GM23338 (cell line): ENCODE measurements at regions not wholly inside any gene's neighbourhood (a gene's known extent, or its start where the extent isn't known, plus 50 kb on each side); places are given as distances from the start of the nearest gene placed in this dataset.

Experiments
- ATAC-seq: fragments of 200-7000 bp; cut with Tn5 transposase; 3 replicates; pipeline ENCODE4 v1.9.1; 2020
- DNase-seq: peaks from one replicate; pipeline ENCODE4 v3.0.0-alpha.2; 2015; ENCODE audit warnings: low spot score
- H2AFZ ChIP-seq: fragments of 200-600 bp; sonication (generic); 2 replicates; pipeline ENCODE4 v1.8.0; 2016; ENCODE audit warnings: antibody characterized with exemption, mild to moderate bottlenecking, moderate library complexity
- H3F3A ChIP-seq: fragments of 200-600 bp; sonication (generic); replicated peaks from 2 replicates; pipeline ENCODE4 v1.8.0; 2017; ENCODE audit warnings: antibody characterized with exemption, mixed run types, low read depth
- H3K27ac ChIP-seq: fragments of 200-600 bp; sonication (generic); 2 replicates; pipeline ENCODE4 v1.6.1; 2016; ENCODE audit warnings: low read depth
- H3K27me3 ChIP-seq: fragments of 200-600 bp; sonication (generic); 2 replicates; pipeline ENCODE4 v1.8.0; 2016; ENCODE audit warnings: mild to moderate bottlenecking, mixed run types, moderate library complexity; ENCODE audit not compliant: insufficient read depth
- H3K36me3 ChIP-seq: fragments of 200-600 bp; sonication (generic); 2 replicates; pipeline ENCODE4 v1.8.0; 2016; ENCODE audit warnings: mild to moderate bottlenecking; ENCODE audit not compliant: insufficient read depth
- H3K4me1 ChIP-seq: fragments of 200-600 bp; sonication (generic); 2 replicates; pipeline ENCODE4 v1.8.0; 2016; ENCODE audit warnings: mild to moderate bottlenecking, moderate library complexity; ENCODE audit not compliant: insufficient read depth
- H3K4me2 ChIP-seq: fragments of 200-600 bp; sonication (generic); 2 replicates; pipeline ENCODE4 v1.7.1; 2017; ENCODE audit warnings: mixed run types
- H3K4me3 ChIP-seq: fragments of 200-600 bp; sonication (generic); 2 replicates; pipeline ENCODE4 v1.6.1; 2016; ENCODE audit warnings: mixed run types
- H3K79me2 ChIP-seq: fragments of 200-600 bp; sonication (generic); replicated peaks from 2 replicates; pipeline ENCODE4 v1.8.0; 2017; ENCODE audit warnings: mild to moderate bottlenecking; ENCODE audit not compliant: insufficient read depth
- H3K9me2 ChIP-seq: fragments of 200-600 bp; sonication (generic); 2 replicates; pipeline ENCODE4 v1.8.0; 2017; ENCODE audit not compliant: insufficient read depth
- H4K20me1 ChIP-seq: fragments of 200-600 bp; sonication (generic); replicated peaks from 2 replicates; pipeline ENCODE4 v1.8.0; 2017; ENCODE audit warnings: mild to moderate bottlenecking; ENCODE audit not compliant: insufficient read depth
- H3K27ac Mint-ChIP-seq: 2 replicates; pipeline ENCODE4 v1.8.0; 2020; ENCODE audit warnings: inconsistent platforms, mild to moderate bottlenecking, moderate library complexity, mixed read lengths
- H3K27me3 Mint-ChIP-seq: 3 replicates; pipeline ENCODE4 v1.8.0; 2022; ENCODE audit warnings: low read depth, mild to moderate bottlenecking, moderate library complexity, mixed read lengths, inconsistent platforms; ENCODE audit not compliant: insufficient read depth, poor library complexity
- H3K36me3 Mint-ChIP-seq: 3 replicates; pipeline ENCODE4 v1.8.0; 2021; ENCODE audit warnings: low read depth, mild to moderate bottlenecking, inconsistent platforms, moderate library complexity, mixed read lengths
- H3K4me1 Mint-ChIP-seq: 3 replicates; pipeline ENCODE4 v1.8.0; 2020; ENCODE audit warnings: mild to moderate bottlenecking, inconsistent platforms, mixed read lengths
- H3K4me3 Mint-ChIP-seq: 3 replicates; pipeline ENCODE4 v1.8.0; 2021; ENCODE audit warnings: moderate library complexity, mild to moderate bottlenecking, inconsistent platforms, mixed read lengths
- H3K9me3 Mint-ChIP-seq: 3 replicates; pipeline ENCODE4 v1.8.0; 2020; ENCODE audit warnings: moderate library complexity, mild to moderate bottlenecking, inconsistent platforms, mixed read lengths
- EZH2 ChIP-seq: fragments of 200-600 bp; sonication (generic); IDR thresholded peaks from one replicate; pipeline ENCODE4 v1.8.0; 2017; ENCODE audit warnings: antibody characterized with exemption, mild to moderate bottlenecking, low read depth; ENCODE audit not compliant: unreplicated experiment
- EZH2phosphoT487 ChIP-seq: fragments of 200-600 bp; sonication (generic); IDR thresholded peaks from one replicate; pipeline ENCODE4 v1.8.1; 2018; ENCODE audit warnings: antibody characterized with exemption; ENCODE audit not compliant: unreplicated experiment
- NANOG ChIP-seq: IDR thresholded peaks from 2 replicates; pipeline ENCODE4 v1.6.1; 2016; ENCODE audit warnings: antibody characterized with exemption, borderline replicate concordance
- POLR2AphosphoS5 ChIP-seq: IDR thresholded peaks from 2 replicates; pipeline ENCODE4 v1.6.1; 2016; ENCODE audit warnings: antibody characterized with exemption, low read depth
- STAT1 ChIP-seq: IDR thresholded peaks from one replicate; pipeline ENCODE4 v1.6.1; 2016; ENCODE audit warnings: antibody characterized with exemption; ENCODE audit not compliant: unreplicated experiment
- ZNF331 ChIP-seq: fragments of 250-450 bp; sonication (Bioruptor Pico); IDR thresholded peaks from 2 replicates; pipeline ENCODE4 v1.5.0; 2020; ENCODE audit warnings: low read depth, mild to moderate bottlenecking, moderate library complexity
- TF ChIP-seq, protein P1 (sequence below), 2 experiments: fragments of 200-600 bp in 1 of 2; sonication (generic) in 1 of 2; conservative IDR thresholded peaks; 2 replicates each; pipeline versions ENCODE4 v1.5.1 to v1.6.1; 2016 to 2017; ENCODE audit warnings: antibody characterized with exemption in 2 of 2, low read depth in 2 of 2, mild to moderate bottlenecking in 2 of 2, moderate library complexity in 1 of 2
- TF ChIP-seq, protein P2 (sequence below): IDR thresholded peaks from 2 replicates; pipeline ENCODE4 v1.6.1; 2016; ENCODE audit warnings: antibody characterized with exemption
- TF ChIP-seq, protein P3 (sequence below): IDR thresholded peaks from one replicate; pipeline ENCODE4 v1.6.1; 2018; ENCODE audit warnings: antibody characterized with exemption; ENCODE audit not compliant: unreplicated experiment
- TF ChIP-seq, protein P4 (sequence below): fragments of 250-450 bp; sonication (Bioruptor Pico); IDR thresholded peaks from 2 replicates; pipeline ENCODE4 v1.5.0; 2020; ENCODE audit warnings: mild to moderate bottlenecking, moderate library complexity

GRCh38 chr4:133588306-133588705, 439.2 kb downstream of the PCDH10 start:
- H3K36me3 Mint-ChIP-seq, result peaks cover 37% of the 10 kb centered on the region
- no peaks in the 10 kb centered on the region for H4K20me1 ChIP-seq
- TF ChIP-seq, protein P1, sequence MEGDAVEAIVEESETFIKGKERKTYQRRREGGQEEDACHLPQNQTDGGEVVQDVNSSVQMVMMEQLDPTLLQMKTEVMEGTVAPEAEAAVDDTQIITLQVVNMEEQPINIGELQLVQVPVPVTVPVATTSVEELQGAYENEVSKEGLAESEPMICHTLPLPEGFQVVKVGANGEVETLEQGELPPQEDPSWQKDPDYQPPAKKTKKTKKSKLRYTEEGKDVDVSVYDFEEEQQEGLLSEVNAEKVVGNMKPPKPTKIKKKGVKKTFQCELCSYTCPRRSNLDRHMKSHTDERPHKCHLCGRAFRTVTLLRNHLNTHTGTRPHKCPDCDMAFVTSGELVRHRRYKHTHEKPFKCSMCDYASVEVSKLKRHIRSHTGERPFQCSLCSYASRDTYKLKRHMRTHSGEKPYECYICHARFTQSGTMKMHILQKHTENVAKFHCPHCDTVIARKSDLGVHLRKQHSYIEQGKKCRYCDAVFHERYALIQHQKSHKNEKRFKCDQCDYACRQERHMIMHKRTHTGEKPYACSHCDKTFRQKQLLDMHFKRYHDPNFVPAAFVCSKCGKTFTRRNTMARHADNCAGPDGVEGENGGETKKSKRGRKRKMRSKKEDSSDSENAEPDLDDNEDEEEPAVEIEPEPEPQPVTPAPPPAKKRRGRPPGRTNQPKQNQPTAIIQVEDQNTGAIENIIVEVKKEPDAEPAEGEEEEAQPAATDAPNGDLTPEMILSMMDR (conservative IDR thresholded peaks at IDR 0.05; ENCODE audit: low read depth in 2 of 2), result no peak
- no peak for TF ChIP-seq EZH2

DNA sequence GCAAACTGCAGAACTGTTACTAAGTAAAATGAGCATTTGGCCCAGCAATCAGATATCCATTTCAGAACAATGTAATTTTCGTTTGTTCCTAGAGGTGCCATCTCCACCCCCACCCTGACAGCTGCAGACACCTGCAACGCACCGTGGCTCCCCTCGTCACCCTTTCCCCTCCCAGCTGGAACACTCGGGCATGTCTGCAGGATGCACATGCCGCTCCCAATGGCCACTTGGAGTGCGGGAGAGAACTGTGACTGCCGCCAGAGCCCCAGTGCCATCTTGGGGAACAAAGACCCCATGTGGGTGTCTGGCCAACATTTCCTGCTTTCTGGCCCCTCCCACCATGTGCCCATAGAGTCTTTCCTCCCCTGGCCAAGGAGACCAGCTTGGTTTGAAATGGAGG, 436.2 kb downstream of the PCDH10 start:
- Mint-ChIP-seq H3K4me1 (peaks cover 2% of the 10 kb centered on the region; the same call in 2 of the 3 replicates), H3K27ac (no peak overlapping the region), H3K36me3 (peaks cover 25% of the 10 kb centered on the region), H3K9me3 (peaks cover 12% of the 10 kb centered on the region), H3K4me3 (no peak overlapping the region), H3K27me3 (peaks cover 5% of the 10 kb centered on the region)
- Histone ChIP-seq H2AFZ (no peak overlapping the region; the same call in 1 of the 2 replicates), H3K27me3 (no peaks in the 10 kb centered on the region), H3K4me3 (no peak overlapping the region), H3K4me1 (peaks cover 2% of the 10 kb centered on the region; the same call in 1 of the 2 replicates), H3K9me2 (peaks cover 27% of the 10 kb centered on the region), H3F3A (no peaks in the 10 kb centered on the region), H3K4me2 (no peak overlapping the region), H3K27ac (no peak overlapping the region), H3K36me3 (no peaks in the 10 kb centered on the region), H4K20me1 (no peaks in the 10 kb centered on the region), H3K79me2 (no peaks in the 10 kb centered on the region)
- no peak for DNase-seq
- no peak for ATAC-seq
- TF ChIP-seq ZNF331 (CRISPR knock-in tag) (no peak), EZH2phosphoT487 (no peak), STAT1 (no peak), NANOG (no peak), EZH2 (no peak), POLR2AphosphoS5 (no peak)
- TF ChIP-seq, protein P2, sequence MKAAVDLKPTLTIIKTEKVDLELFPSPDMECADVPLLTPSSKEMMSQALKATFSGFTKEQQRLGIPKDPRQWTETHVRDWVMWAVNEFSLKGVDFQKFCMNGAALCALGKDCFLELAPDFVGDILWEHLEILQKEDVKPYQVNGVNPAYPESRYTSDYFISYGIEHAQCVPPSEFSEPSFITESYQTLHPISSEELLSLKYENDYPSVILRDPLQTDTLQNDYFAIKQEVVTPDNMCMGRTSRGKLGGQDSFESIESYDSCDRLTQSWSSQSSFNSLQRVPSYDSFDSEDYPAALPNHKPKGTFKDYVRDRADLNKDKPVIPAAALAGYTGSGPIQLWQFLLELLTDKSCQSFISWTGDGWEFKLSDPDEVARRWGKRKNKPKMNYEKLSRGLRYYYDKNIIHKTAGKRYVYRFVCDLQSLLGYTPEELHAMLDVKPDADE, result no peak
- TF ChIP-seq, protein P3, sequence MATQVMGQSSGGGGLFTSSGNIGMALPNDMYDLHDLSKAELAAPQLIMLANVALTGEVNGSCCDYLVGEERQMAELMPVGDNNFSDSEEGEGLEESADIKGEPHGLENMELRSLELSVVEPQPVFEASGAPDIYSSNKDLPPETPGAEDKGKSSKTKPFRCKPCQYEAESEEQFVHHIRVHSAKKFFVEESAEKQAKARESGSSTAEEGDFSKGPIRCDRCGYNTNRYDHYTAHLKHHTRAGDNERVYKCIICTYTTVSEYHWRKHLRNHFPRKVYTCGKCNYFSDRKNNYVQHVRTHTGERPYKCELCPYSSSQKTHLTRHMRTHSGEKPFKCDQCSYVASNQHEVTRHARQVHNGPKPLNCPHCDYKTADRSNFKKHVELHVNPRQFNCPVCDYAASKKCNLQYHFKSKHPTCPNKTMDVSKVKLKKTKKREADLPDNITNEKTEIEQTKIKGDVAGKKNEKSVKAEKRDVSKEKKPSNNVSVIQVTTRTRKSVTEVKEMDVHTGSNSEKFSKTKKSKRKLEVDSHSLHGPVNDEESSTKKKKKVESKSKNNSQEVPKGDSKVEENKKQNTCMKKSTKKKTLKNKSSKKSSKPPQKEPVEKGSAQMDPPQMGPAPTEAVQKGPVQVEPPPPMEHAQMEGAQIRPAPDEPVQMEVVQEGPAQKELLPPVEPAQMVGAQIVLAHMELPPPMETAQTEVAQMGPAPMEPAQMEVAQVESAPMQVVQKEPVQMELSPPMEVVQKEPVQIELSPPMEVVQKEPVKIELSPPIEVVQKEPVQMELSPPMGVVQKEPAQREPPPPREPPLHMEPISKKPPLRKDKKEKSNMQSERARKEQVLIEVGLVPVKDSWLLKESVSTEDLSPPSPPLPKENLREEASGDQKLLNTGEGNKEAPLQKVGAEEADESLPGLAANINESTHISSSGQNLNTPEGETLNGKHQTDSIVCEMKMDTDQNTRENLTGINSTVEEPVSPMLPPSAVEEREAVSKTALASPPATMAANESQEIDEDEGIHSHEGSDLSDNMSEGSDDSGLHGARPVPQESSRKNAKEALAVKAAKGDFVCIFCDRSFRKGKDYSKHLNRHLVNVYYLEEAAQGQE, result no peak
- TF ChIP-seq, protein P4, sequence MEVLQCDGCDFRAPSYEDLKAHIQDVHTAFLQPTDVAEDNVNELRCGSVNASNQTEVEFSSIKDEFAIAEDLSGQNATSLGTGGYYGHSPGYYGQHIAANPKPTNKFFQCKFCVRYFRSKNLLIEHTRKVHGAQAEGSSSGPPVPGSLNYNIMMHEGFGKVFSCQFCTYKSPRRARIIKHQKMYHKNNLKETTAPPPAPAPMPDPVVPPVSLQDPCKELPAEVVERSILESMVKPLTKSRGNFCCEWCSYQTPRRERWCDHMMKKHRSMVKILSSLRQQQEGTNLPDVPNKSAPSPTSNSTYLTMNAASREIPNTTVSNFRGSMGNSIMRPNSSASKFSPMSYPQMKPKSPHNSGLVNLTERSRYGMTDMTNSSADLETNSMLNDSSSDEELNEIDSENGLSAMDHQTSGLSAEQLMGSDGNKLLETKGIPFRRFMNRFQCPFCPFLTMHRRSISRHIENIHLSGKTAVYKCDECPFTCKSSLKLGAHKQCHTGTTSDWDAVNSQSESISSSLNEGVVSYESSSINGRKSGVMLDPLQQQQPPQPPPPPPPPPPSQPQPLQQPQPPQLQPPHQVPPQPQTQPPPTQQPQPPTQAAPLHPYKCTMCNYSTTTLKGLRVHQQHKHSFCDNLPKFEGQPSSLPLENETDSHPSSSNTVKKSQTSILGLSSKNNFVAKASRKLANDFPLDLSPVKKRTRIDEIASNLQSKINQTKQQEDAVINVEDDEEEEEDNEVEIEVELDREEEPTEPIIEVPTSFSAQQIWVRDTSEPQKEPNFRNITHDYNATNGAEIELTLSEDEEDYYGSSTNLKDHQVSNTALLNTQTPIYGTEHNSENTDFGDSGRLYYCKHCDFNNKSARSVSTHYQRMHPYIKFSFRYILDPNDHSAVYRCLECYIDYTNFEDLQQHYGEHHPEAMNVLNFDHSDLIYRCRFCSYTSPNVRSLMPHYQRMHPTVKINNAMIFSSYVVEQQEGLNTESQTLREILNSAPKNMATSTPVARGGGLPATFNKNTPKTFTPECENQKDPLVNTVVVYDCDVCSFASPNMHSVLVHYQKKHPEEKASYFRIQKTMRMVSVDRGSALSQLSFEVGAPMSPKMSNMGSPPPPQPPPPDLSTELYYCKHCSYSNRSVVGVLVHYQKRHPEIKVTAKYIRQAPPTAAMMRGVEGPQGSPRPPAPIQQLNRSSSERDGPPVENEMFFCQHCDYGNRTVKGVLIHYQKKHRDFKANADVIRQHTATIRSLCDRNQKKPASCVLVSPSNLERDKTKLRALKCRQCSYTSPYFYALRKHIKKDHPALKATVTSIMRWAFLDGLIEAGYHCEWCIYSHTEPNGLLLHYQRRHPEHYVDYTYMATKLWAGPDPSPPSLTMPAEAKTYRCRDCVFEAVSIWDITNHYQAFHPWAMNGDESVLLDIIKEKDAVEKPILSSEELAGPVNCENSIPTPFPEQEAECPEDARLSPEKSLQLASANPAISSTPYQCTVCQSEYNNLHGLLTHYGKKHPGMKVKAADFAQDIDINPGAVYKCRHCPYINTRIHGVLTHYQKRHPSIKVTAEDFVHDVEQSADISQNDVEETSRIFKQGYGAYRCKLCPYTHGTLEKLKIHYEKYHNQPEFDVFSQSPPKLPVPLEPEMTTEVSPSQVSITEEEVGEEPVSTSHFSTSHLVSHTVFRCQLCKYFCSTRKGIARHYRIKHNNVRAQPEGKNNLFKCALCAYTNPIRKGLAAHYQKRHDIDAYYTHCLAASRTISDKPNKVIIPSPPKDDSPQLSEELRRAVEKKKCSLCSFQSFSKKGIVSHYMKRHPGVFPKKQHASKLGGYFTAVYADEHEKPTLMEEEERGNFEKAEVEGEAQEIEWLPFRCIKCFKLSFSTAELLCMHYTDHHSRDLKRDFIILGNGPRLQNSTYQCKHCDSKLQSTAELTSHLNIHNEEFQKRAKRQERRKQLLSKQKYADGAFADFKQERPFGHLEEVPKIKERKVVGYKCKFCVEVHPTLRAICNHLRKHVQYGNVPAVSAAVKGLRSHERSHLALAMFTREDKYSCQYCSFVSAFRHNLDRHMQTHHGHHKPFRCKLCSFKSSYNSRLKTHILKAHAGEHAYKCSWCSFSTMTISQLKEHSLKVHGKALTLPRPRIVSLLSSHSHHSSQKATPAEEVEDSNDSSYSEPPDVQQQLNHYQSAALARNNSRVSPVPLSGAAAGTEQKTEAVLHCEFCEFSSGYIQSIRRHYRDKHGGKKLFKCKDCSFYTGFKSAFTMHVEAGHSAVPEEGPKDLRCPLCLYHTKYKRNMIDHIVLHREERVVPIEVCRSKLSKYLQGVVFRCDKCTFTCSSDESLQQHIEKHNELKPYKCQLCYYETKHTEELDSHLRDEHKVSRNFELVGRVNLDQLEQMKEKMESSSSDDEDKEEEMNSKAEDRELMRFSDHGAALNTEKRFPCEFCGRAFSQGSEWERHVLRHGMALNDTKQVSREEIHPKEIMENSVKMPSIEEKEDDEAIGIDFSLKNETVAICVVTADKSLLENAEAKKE (CRISPR knock-in tag), result no peak

More at GRCh38 chr4:133588306-133588705, 439.2 kb downstream of the PCDH10 start:
- Histone ChIP-seq H3K4me3 (no peak overlapping the region), H3K4me1 (peaks cover 20% of the 10 kb centered on the region), H3K27me3 (no peaks in the 10 kb centered on the region), H3K27ac (no peak overlapping the region), H3F3A (no peaks in the 10 kb centered on the region), H2AFZ (no peak overlapping the region), H3K36me3 (no peaks in the 10 kb centered on the region), H3K4me2 (no peak overlapping the region), H3K79me2 (no peaks in the 10 kb centered on the region), H3K9me2 (peaks cover 37% of the 10 kb centered on the region)
- H3K4me3 Mint-ChIP-seq, result no peak overlapping the region
- ATAC-seq (no peak), DNase-seq (no peak)
- H3K27ac Mint-ChIP-seq, result no peak overlapping the region
- peaks cover 9% of the 10 kb centered on the region for H3K27me3 Mint-ChIP-seq
- peaks cover 13% of the 10 kb centered on the region for H3K4me1 Mint-ChIP-seq
- peaks cover 17% of the 10 kb centered on the region for H3K9me3 Mint-ChIP-seq
